NB4 (cell line): ENCODE measurements at regions not wholly inside any gene's neighbourhood (a gene's known extent, or its start where the extent isn't known, plus 50 kb on each side); places are given as distances from the start of the nearest gene placed in this dataset.
"Not testable (repeated sequence)": the region's sequence is repeated elsewhere in the genome, so short reads cannot be mapped to it uniquely, and the experiment has no call there.

Source experiments
- CTCF ChIP-seq: IDR thresholded peaks from one replicate; pipeline ENCODE4 v1.5.1; 2012; ENCODE audit warnings: low read depth, low read length
- MAX ChIP-seq: IDR thresholded peaks from 2 replicates; pipeline ENCODE4 v1.6.1; 2011; ENCODE audit warnings: low read depth, low read length
- MYC ChIP-seq: IDR thresholded peaks from 2 replicates; pipeline ENCODE4 v1.6.1; 2011; ENCODE audit warnings: low read depth, low read length
- POLR2A ChIP-seq: IDR thresholded peaks from 2 replicates; pipeline ENCODE4 v1.6.1; 2011; ENCODE audit warnings: mild to moderate bottlenecking; ENCODE audit not compliant: insufficient read length; ENCODE audit errors: extremely low read depth

GRCh38 chr12:5122256-5122831 lies 78.7 kb downstream of the KCNA5 start:
- not testable (repeated sequence) for TF ChIP-seq CTCF, POLR2A, MAX, MYC
